ENCODE measurements at regions not wholly inside any gene's neighbourhood (a gene's known extent, or its start where the extent isn't known, plus 50 kb on each side); places are given as distances from the start of the nearest gene placed in this dataset.
"Not testable (repeated sequence)": the region's sequence is repeated elsewhere in the genome, so short reads cannot be mapped to it uniquely, and the experiment has no call there.

DNA sequence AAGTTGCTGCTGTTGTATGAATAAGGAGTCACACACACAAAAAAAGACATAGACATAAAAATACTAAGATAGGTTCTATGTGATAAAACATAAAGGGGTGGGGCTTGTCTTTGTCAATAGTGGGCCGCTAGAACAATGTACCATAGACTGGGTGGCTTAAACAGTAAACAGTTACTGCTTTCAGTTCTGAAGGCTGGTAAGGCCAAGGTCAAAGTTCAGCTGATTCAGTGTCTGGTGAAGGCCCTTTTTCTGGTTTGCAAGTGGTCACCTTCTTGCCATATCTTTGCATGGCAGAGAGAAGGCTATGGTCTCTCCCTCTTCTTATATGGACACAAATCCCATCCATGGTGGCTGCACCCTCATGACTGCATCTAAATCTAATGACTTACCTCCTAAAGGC lies 1980.7 kb downstream of the PCDH7 start:
- Mint-ChIP-seq H3K36me3 (ENCODE audit: low read depth) (no peaks in the 10 kb centered on the region), H3K9me3 (no peaks in the 10 kb centered on the region)

GRCh38 chr4:32706893-32707292 lies 1986.7 kb downstream of the PCDH7 start:
- no peaks in the 10 kb centered on the region for H3K9me3 Mint-ChIP-seq
- no peaks in the 10 kb centered on the region for H3K36me3 Mint-ChIP-seq (ENCODE audit: low read depth)
- no peak overlapping the region for H3K4me3 Mint-ChIP-seq
- no peaks in the 10 kb centered on the region for H3K27me3 Mint-ChIP-seq (ENCODE audit: low read depth)
- no peaks in the 10 kb centered on the region for H3K4me1 Mint-ChIP-seq
- H3K27ac Mint-ChIP-seq, result no peak overlapping the region
- no peak for TF ChIP-seq CTCF (IDR thresholded peaks at IDR 0.05; ENCODE audit: unreplicated experiment in 3 of 3)

More for the DNA sequence above, 1980.7 kb downstream of the PCDH7 start:
- H3K27me3 Mint-ChIP-seq (ENCODE audit: low read depth), result no peaks in the 10 kb centered on the region
- no peak for TF ChIP-seq CTCF (IDR thresholded peaks at IDR 0.05; ENCODE audit: unreplicated experiment in 3 of 3)
- no peak overlapping the region for H3K27ac Mint-ChIP-seq
- H3K4me1 Mint-ChIP-seq, result no peaks in the 10 kb centered on the region
- H3K4me3 Mint-ChIP-seq, result no peak overlapping the region

DNA sequence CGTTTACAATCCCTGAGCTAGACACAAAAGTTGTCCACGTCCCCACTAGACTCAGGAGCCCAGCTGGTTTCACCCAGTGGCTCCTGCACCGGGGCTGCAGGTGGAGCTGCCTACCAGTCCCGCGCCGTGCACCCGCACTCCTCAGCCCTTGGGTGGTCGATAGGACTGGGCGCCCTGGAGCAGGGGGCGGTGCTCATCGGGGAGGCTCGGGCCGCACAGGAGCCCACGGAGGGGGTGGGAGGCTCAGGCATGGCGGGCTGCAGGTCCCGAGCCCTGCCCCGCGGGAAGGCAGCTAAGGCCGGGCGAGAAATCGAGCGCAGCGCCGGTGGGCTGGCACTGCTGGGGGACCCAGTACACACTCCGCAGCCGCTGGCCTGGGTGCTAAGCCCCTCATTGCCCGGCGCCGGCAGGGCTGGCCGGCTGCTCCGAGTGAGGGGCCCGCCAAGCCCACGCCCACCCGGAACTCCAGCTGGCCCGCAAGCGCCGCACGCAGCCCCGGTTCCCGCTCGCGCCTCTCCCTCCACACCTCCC lies 1996.0 kb downstream of the PCDH7 start:
- not testable (repeated sequence) for H3K27me3 Mint-ChIP-seq (ENCODE audit: low read depth); H3K4me3 Mint-ChIP-seq; H3K27ac Mint-ChIP-seq; H3K4me1 Mint-ChIP-seq; H3K9me3 Mint-ChIP-seq; H3K36me3 Mint-ChIP-seq (ENCODE audit: low read depth)

DNA sequence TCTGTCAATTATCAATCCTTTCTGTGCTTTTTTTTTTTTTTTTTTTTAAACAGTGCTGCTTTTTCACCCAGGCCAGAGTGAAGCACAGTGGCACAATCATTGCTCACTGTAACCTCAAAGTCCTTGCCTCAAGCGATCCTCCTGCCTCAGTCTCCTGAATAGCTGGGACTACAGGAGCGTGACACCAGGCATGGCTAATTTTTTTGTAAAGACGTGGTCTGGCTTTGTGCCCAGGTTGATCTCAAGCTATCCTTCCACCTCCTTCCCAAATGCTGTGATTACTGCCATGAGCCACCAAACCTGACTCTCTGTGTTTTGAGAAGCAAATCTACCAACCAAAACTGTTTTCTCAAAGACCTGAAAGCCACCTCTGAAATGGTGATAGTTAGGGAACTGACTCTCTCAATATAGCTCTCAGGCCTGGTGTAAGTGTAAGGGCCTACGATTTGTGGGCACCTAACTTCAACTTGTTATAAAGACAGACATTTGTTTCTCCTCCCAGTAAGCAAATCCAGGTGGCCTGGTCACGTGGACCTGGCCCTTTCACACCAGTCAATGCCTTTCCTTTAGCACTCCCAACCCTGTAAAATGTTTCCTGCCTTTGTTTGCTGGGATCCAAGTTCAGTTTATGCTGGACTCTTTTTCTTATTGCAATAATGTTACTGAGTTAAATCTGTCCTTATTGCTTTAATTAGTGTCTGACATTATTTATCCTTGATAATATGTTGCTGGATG lies 2015.9 kb downstream of the PCDH7 start:
- Mint-ChIP-seq H3K4me3 (no peak overlapping the region), H3K27ac (peak overlapping the region in 1 of 3 experiments; percentile 34), H3K9me3 (no peaks in the 10 kb centered on the region), H3K36me3 (ENCODE audit: low read depth) (no peaks in the 10 kb centered on the region), H3K27me3 (ENCODE audit: low read depth) (no peaks in the 10 kb centered on the region), H3K4me1 (no peaks in the 10 kb centered on the region)
- no peak for TF ChIP-seq CTCF (IDR thresholded peaks at IDR 0.05; ENCODE audit: unreplicated experiment in 3 of 3)

- no peak for TF ChIP-seq CTCF (IDR thresholded peaks at IDR 0.05; ENCODE audit: unreplicated experiment in 3 of 3)
- no peak overlapping the region for H3K4me3 Mint-ChIP-seq
- no peaks in the 10 kb centered on the region for H3K36me3 Mint-ChIP-seq (ENCODE audit: low read depth)
- no peaks in the 10 kb centered on the region for H3K27me3 Mint-ChIP-seq (ENCODE audit: low read depth)
- H3K9me3 Mint-ChIP-seq, result no peaks in the 10 kb centered on the region
- no peaks in the 10 kb centered on the region for H3K4me1 Mint-ChIP-seq
- no peak overlapping the region for H3K27ac Mint-ChIP-seq
Measured at GRCh38 chr4:32744211-32744610, 2024.0 kb downstream of the PCDH7 start.

- no peaks in the 10 kb centered on the region for H3K4me1 Mint-ChIP-seq
- H3K36me3 Mint-ChIP-seq (ENCODE audit: low read depth), result no peaks in the 10 kb centered on the region
- no peak overlapping the region for H3K27ac Mint-ChIP-seq
- H3K27me3 Mint-ChIP-seq (ENCODE audit: low read depth), result no peaks in the 10 kb centered on the region
- no peaks in the 10 kb centered on the region for H3K9me3 Mint-ChIP-seq
- TF ChIP-seq CTCF (IDR thresholded peaks at IDR 0.05; ENCODE audit: unreplicated experiment in 3 of 3), result no peak
- no peak overlapping the region for H3K4me3 Mint-ChIP-seq
Measured at GRCh38 chr4:32745351-32745750, 2025.2 kb downstream of the PCDH7 start.

All from nephron (organoid).